ENCODE measurements at regions not wholly inside any gene's neighbourhood (a gene's known extent, or its start where the extent isn't known, plus 50 kb on each side); places are given as distances from the start of the nearest gene placed in this dataset.

DNA sequence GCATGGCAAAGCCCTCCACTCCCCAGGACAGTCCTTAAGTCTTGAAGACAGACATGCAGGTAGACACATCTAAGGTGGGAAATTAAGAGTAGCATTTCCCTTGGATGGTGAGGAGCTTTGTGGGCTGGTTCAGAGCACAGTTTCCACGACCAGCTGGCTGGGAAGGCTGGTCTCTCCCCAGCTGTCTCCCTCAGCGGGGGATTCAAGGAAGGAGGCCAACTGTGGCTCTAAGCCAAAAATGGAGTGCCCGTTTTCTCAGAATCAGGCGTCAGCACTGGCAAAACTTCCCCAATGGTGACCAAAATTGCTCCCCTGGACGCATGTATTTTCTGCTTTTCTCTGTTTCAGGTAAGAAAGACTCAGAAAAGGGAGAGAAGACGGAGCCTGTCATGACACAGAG, 230.6 kb upstream of the FZD8 start:
- TF ChIP-seq, protein P1, sequence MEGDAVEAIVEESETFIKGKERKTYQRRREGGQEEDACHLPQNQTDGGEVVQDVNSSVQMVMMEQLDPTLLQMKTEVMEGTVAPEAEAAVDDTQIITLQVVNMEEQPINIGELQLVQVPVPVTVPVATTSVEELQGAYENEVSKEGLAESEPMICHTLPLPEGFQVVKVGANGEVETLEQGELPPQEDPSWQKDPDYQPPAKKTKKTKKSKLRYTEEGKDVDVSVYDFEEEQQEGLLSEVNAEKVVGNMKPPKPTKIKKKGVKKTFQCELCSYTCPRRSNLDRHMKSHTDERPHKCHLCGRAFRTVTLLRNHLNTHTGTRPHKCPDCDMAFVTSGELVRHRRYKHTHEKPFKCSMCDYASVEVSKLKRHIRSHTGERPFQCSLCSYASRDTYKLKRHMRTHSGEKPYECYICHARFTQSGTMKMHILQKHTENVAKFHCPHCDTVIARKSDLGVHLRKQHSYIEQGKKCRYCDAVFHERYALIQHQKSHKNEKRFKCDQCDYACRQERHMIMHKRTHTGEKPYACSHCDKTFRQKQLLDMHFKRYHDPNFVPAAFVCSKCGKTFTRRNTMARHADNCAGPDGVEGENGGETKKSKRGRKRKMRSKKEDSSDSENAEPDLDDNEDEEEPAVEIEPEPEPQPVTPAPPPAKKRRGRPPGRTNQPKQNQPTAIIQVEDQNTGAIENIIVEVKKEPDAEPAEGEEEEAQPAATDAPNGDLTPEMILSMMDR (IDR thresholded peaks at IDR 0.05; ENCODE audit: low read length), result no peak
- TF ChIP-seq EZH2phosphoT487 (IDR thresholded peaks at IDR 0.05; ENCODE audit: low read length), result no peak

Measured in MM.1S (cell line).